ENCODE measurements at regions not wholly inside any gene's neighbourhood (a gene's known extent, or its start where the extent isn't known, plus 50 kb on each side); places are given as distances from the start of the nearest gene placed in this dataset.

DNA sequence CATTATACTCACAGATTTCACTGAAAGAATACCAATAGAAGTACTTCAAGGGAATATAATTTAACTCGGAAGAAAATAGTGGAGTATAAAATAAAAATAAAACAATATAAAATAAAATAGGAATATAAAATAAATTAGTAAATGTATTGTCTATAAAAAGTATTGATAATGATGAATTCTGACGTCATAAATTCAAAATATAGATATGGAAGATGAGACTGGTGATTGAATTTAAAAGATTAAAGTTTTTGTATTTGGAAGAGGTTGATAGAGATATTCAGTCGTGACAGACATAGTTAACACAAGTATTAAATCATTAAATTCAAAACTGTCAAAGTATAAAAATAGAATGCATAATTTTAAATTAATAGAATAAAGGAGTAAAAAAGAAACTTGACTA lies 964.9 kb upstream of the C9orf72 start:
- H3K4me3 ChIP-seq (replicated peaks in 1 of 3; ENCODE audit: insufficient read depth in 1 of 3, low read depth in 1 of 3, low read length in 3 of 3): no peak overlapping the region
- intact Hi-C loops (cut with micrococcal nuclease): no loop called here
- no TSS peak for BruUV-seq (replicated peaks)
- dilution Hi-C loops (cut with MboI; ENCODE audit: extremely low pct_ligation_motif_present, low sequenced_read_pairs): no loop called here
- H3K27me3 ChIP-seq (ENCODE audit: control insufficient read depth in 2 of 2, insufficient read depth in 2 of 2, low read length in 2 of 2): no peaks in the 10 kb centered on the region
- H3K9me1 ChIP-seq (replicated peaks; ENCODE audit: control insufficient read depth, extremely low read depth, insufficient read depth, low read length): no peaks in the 10 kb centered on the region
- H3K9ac ChIP-seq (replicated peaks; ENCODE audit: extremely low read depth, insufficient read depth, low read length): no peak overlapping the region
- H2AFZ ChIP-seq (ENCODE audit: low read depth, low read length): no peak overlapping the region
- CTCF ChIA-PET: no interaction called here
- FAIRE-seq: no peak
- POLR2A ChIA-PET: no interaction called here
- H3K9me3 ChIP-seq (replicated peaks; ENCODE audit: control insufficient read depth, insufficient read depth, low read length): peaks cover 2% of the 10 kb centered on the region
- H4K20me1 ChIP-seq (replicated peaks; ENCODE audit: control insufficient read depth, extremely low read depth, insufficient read depth, low read length): no peaks in the 10 kb centered on the region
- H3K4me1 ChIP-seq (ENCODE audit: control insufficient read depth, extremely low read depth, insufficient read depth, low read length): no peaks in the 10 kb centered on the region
- no peak overlapping the region for H3K27ac ChIP-seq (ENCODE audit: insufficient read depth, low read depth, low read length)
- no peak for DNase-seq (ENCODE audit: low read depth, low spot score)
- H3K4me2 ChIP-seq (ENCODE audit: insufficient read depth, low read length): no peak overlapping the region
- H3K36me3 ChIP-seq (ENCODE audit: control insufficient read depth in 2 of 2, extremely low read depth in 1 of 2, insufficient read depth in 2 of 2, low read length in 2 of 2): no peaks in the 10 kb centered on the region
- no peak for TF ChIP-seq EZH2 (IDR thresholded peaks at IDR 0.05; ENCODE audit: borderline replicate concordance, low read depth, low read length, severe bottlenecking)
- TF ChIP-seq POLR2A (IDR thresholded peaks at IDR 0.05; ENCODE audit: low read depth, low read length): no peak
- no peaks in the 10 kb centered on the region for H3K79me2 ChIP-seq (ENCODE audit: control insufficient read depth, insufficient read depth, low read length)

DNA sequence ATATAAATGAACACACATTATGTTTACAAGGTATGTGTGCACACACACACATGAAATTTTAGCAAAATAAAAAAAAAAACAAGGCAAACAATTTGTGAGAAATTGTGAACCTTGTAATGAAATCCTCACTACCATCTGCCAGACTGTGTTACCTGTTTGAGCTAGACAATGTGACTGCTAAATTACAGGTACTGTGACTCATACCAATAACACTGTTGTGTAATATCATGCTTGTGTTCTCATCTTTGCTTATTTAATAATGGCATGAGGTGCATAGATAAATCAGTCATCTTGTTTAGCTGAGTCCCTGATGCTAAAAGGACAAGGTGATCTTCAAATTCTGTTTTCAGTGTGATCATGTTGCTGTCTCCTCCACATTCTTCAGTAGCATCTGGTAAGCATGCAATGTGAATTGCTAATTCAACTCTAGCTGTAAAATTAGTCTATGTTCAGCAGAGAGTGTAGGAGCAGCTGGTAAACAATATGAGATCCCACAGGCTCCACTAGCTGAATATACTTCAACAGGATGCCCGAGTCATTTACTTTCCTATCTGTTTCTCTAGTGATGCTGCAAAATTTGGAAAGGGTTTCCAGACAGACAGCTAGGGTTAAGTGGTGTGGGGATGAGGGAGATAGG lies 966.3 kb upstream of the C9orf72 start:
- Histone ChIP-seq H4K20me1 (replicated peaks; ENCODE audit: control insufficient read depth, extremely low read depth, insufficient read depth, low read length) (no peaks in the 10 kb centered on the region), H2AFZ (ENCODE audit: low read depth, low read length) (no peak overlapping the region), H3K4me3 (replicated peaks in 1 of 3; ENCODE audit: insufficient read depth in 1 of 3, low read depth in 1 of 3, low read length in 3 of 3) (no peak overlapping the region), H3K36me3 (ENCODE audit: control insufficient read depth in 2 of 2, extremely low read depth in 1 of 2, insufficient read depth in 2 of 2, low read length in 2 of 2) (no peaks in the 10 kb centered on the region), H3K27ac (ENCODE audit: insufficient read depth, low read depth, low read length) (no peak overlapping the region), H3K4me1 (ENCODE audit: control insufficient read depth, extremely low read depth, insufficient read depth, low read length) (no peaks in the 10 kb centered on the region), H3K4me2 (ENCODE audit: insufficient read depth, low read length) (no peak overlapping the region), H3K9ac (replicated peaks; ENCODE audit: extremely low read depth, insufficient read depth, low read length) (no peak overlapping the region), H3K9me1 (replicated peaks; ENCODE audit: control insufficient read depth, extremely low read depth, insufficient read depth, low read length) (no peaks in the 10 kb centered on the region), H3K27me3 (ENCODE audit: control insufficient read depth in 2 of 2, insufficient read depth in 2 of 2, low read length in 2 of 2) (no peaks in the 10 kb centered on the region), H3K9me3 (replicated peaks; ENCODE audit: control insufficient read depth, insufficient read depth, low read length) (peaks cover 2% of the 10 kb centered on the region), H3K79me2 (ENCODE audit: control insufficient read depth, insufficient read depth, low read length) (no peaks in the 10 kb centered on the region)
- no peak for TF ChIP-seq EZH2 (IDR thresholded peaks at IDR 0.05; ENCODE audit: borderline replicate concordance, low read depth, low read length, severe bottlenecking)
- TF ChIP-seq, protein P1, sequence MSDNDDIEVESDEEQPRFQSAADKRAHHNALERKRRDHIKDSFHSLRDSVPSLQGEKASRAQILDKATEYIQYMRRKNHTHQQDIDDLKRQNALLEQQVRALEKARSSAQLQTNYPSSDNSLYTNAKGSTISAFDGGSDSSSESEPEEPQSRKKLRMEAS (IDR thresholded peaks at IDR 0.05; ENCODE audit: insufficient read depth, insufficient read length): no peak
- TF ChIP-seq, protein P2, sequence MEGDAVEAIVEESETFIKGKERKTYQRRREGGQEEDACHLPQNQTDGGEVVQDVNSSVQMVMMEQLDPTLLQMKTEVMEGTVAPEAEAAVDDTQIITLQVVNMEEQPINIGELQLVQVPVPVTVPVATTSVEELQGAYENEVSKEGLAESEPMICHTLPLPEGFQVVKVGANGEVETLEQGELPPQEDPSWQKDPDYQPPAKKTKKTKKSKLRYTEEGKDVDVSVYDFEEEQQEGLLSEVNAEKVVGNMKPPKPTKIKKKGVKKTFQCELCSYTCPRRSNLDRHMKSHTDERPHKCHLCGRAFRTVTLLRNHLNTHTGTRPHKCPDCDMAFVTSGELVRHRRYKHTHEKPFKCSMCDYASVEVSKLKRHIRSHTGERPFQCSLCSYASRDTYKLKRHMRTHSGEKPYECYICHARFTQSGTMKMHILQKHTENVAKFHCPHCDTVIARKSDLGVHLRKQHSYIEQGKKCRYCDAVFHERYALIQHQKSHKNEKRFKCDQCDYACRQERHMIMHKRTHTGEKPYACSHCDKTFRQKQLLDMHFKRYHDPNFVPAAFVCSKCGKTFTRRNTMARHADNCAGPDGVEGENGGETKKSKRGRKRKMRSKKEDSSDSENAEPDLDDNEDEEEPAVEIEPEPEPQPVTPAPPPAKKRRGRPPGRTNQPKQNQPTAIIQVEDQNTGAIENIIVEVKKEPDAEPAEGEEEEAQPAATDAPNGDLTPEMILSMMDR (IDR thresholded peaks at IDR 0.05; ENCODE audit: extremely low read depth in 1 of 2, insufficient read depth in 1 of 2, low read depth in 1 of 2, low read length in 2 of 2): no peak
- TF ChIP-seq MYC (IDR thresholded peaks at IDR 0.05; ENCODE audit: low read depth, low read length): no peak
- no peak for TF ChIP-seq JUN (IDR thresholded peaks at IDR 0.05; ENCODE audit: borderline replicate concordance, insufficient read depth, insufficient read length, low read depth)
- TF ChIP-seq GATA2 (IDR thresholded peaks at IDR 0.05; ENCODE audit: insufficient read depth, insufficient read length, low read depth, low read length): no peak
- no peak for TF ChIP-seq POLR2AphosphoS5 (IDR thresholded peaks at IDR 0.05; ENCODE audit: insufficient read depth, low read depth, low read length)
- TF ChIP-seq POLR2A (IDR thresholded peaks at IDR 0.05; ENCODE audit: low read depth, low read length): no peak
- DNase-seq (ENCODE audit: low read depth, low spot score) (no peak), FAIRE-seq (no peak)
- no TSS peak for BruUV-seq (replicated peaks)
- intact Hi-C loops (cut with micrococcal nuclease) (no loop called here), dilution Hi-C loops (cut with MboI; ENCODE audit: extremely low pct_ligation_motif_present, low sequenced_read_pairs) (no loop called here)
- CTCF ChIA-PET: no interaction called here
- POLR2A ChIA-PET: no interaction called here
